NOMO-1 treated with DMSO at 0.1 percent for 48 hours (cell line): ENCODE measurements at regions not wholly inside any gene's neighbourhood (a gene's known extent, or its start where the extent isn't known, plus 50 kb on each side); places are given as distances from the start of the nearest gene placed in this dataset.
"Not testable (repeated sequence)": the region's sequence is repeated elsewhere in the genome, so short reads cannot be mapped to it uniquely, and the experiment has no call there.

Experiments used
- DNase-seq: peaks from one replicate; lab custom pipeline; 2025; ENCODE audit not compliant: unreplicated experiment; lab: John Stamatoyannopoulos, UW

GRCh38 chr17:53092072-53092471 is 730.7 kb upstream of the KIF2B start:
- DNase-seq, result no peak

- DNase-seq, result no peak
Measured at GRCh38 chr17:53090770-53091169, 732.0 kb upstream of the KIF2B start.

GRCh38 chr17:53088481-53088880 is 734.2 kb upstream of the KIF2B start:
- DNase-seq, result no peak

- DNase-seq, result no peak
Measured at GRCh38 chr17:53061446-53061845, 761.3 kb upstream of the KIF2B start.

- DNase-seq, result no peak
Measured at GRCh38 chr17:53058031-53058430, 764.7 kb upstream of the KIF2B start.

- DNase-seq, result no peak
Measured at GRCh38 chr17:53046781-53047180, 775.9 kb upstream of the KIF2B start.

GRCh38 chr17:53039981-53040380 is 782.7 kb upstream of the KIF2B start:
- DNase-seq, result no peak

GRCh38 chr17:53033297-53033696 is 789.4 kb upstream of the KIF2B start:
- no peak for DNase-seq

GRCh38 chr17:53032861-53033271 is 789.9 kb upstream of the KIF2B start:
- no peak for DNase-seq

- DNase-seq, result no peak
Measured at GRCh38 chr17:53017227-53017626, 805.5 kb upstream of the KIF2B start.

GRCh38 chr17:53016085-53016484 is 806.6 kb upstream of the KIF2B start:
- no peak for DNase-seq

- no peak for DNase-seq
Measured at GRCh38 chr17:53012364-53012763, 810.4 kb upstream of the KIF2B start.

- no peak for DNase-seq
Measured at GRCh38 chr17:53006006-53006405, 816.7 kb upstream of the KIF2B start.

GRCh38 chr17:53004902-53005301 is 817.8 kb upstream of the KIF2B start:
- DNase-seq, result no peak

- no peak for DNase-seq
Measured at GRCh38 chr17:52995881-52996280, 826.8 kb upstream of the KIF2B start.

- no peak for DNase-seq
Measured at GRCh38 chr17:52995147-52995546, 827.6 kb upstream of the KIF2B start.

- no peak for DNase-seq
Measured at GRCh38 chr17:52986056-52986662, 827.6 kb upstream of the CA10 start.

- DNase-seq, result no peak
Measured at GRCh38 chr17:52982331-52982730, 823.8 kb upstream of the CA10 start.

- DNase-seq, result no peak
Measured at GRCh38 chr17:52979921-52980320, 821.4 kb upstream of the CA10 start.

GRCh38 chr17:52965856-52966255 is 807.3 kb upstream of the CA10 start:
- DNase-seq, result no peak

GRCh38 chr17:52961751-52962150 is 803.2 kb upstream of the CA10 start:
- not testable (repeated sequence) for DNase-seq

- no peak for DNase-seq
Measured at GRCh38 chr17:52957411-52957810, 798.9 kb upstream of the CA10 start.

- no peak for DNase-seq
Measured at GRCh38 chr17:52947418-52947817, 788.9 kb upstream of the CA10 start.
